ENCODE measurements at regions not wholly inside any gene's neighbourhood (a gene's known extent, or its start where the extent isn't known, plus 50 kb on each side); places are given as distances from the start of the nearest gene placed in this dataset.
"Not testable (repeated sequence)": the region's sequence is repeated elsewhere in the genome, so short reads cannot be mapped to it uniquely, and the experiment has no call there.

DNA sequence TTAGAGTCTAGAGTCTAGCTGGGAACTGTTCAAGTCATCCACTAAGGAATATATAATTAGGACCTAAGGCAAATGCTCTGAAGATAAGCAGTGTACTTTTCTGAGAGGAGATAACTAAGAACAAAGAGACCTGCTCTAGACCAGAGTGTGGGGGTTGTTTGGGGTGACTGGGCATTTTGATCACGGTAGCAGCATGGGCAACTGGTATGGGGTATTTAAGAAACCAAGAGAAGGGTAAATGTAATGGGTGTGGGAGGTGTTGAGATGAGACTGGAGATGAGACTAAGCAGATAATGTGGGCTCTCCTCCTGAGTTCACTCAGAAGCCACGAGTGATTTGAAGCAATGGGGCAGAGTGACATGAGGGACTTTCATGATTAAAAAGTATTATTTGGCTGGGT lies 1082.9 kb downstream of the GATA3 start:
- no peak for DNase-seq (ENCODE audit: low read depth)

DNA sequence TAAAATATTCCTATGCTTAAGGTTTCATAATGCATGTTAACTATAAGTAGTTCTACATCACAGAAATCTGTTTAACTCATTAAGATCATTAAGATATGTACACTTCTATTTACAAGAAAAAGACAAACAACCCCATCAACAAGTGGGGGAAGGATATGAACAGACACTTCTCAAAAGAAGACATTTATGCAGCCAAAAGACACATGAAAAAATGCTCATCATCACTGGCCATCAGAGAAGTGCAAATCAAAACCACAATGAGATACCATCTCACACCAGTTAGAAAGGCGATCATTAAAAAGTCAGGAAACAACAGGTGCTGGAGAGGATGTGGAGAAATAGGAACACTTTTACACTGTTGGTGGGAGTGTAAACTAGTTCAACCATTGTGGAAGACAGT lies 1084.3 kb downstream of the GATA3 start:
- not testable (repeated sequence) for DNase-seq (ENCODE audit: low read depth)

DNA sequence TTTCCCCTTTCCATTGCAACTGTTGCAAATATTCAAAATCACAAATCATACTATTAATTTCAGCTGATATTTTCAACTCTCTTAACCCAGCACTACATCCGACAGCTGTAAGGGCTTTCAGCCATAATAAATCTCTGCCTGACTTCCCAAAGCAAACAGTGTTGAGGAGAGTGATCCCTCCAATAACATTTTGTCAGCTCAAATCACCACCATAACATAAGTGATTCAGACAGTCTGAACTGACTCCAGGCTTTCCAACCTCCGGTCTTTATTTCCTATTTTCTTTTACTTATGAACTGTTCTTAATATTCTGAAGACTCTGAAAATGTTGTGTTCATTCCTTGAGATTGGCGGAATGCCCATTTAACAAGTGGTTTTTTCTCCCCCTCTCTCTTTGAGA lies 1085.9 kb downstream of the GATA3 start:
- no peak for DNase-seq (ENCODE audit: low read depth)

DNA sequence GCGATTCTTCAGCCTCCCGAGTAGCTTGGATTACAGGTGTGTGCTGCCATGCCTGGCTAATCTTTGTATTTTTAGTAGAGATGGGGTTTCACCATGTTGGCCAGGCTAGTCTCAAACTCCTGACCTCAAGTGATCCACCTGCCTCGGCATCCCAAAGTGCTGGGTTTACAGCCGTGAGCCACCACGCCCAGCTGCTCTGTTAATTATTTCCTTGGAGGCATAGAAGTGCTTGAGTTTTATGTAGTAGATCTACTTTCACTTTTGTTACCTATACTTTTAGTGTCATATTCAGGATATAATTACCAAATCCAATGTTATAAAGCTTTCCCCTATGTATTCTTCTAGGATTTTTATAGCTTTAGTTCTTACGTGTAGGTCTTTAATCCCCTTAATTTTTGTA lies 1093.0 kb downstream of the GATA3 start:
- DNase-seq (ENCODE audit: low read depth) = no peak

DNA sequence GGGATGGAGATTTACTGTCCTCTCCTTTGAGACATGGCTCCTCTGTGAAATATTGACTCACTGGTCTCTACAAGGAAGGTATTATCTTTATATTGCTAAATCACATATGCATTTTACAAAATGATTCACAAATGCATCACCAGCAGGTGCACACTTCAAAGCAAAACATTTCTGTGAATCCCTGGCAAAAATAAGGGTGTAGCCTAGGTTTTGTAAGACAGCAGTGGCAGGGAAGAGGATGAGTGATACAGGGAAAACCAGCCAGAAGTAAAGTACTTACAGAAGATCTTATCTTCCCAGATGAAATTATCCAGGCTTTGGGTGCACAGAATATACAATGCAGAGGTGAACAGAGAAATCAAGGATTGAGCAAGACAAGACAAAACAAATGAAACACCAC lies 1094.6 kb downstream of the GATA3 start:
- DNase-seq (ENCODE audit: low read depth) = no peak

DNA sequence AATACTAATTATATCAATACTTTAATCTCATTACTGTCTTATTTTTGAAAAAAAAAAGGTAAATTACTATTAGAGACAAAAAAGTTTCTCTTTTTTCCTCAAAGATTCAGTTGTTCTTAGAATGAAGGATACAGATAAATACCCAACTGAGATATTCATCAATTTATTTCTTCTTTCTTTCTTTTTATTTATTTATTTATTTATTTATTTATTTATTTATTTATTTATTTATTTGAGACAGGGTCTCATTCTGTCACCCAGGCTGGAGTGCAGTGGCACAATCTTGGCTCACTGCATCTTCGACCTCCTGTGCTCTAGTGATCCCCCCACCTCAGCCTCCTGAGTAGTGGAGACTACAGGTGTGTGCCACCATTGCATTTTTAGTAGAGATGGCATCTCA lies 1098.6 kb downstream of the GATA3 start:
- not testable (repeated sequence) for DNase-seq (ENCODE audit: low read depth)

DNA sequence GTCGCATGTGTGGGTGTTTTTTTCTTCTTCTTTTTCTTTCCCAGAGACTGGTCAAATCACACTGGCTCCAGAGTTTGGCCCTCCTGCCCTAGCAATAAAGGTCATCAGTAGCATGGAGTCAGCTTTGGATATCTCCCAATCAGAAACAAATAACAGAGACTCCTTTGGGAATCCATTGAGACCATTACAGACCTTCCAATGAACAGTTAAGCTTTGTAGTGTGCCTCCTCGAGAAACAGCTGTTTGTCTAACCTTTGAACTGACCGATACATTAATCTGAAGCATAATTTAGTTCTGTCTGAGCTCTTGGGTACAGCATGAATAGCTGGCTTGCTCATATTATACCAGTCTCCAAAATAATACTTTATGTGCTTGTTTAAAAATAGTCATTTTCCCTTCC lies 1103.2 kb downstream of the GATA3 start:
- no peak for DNase-seq (ENCODE audit: low read depth)

DNA sequence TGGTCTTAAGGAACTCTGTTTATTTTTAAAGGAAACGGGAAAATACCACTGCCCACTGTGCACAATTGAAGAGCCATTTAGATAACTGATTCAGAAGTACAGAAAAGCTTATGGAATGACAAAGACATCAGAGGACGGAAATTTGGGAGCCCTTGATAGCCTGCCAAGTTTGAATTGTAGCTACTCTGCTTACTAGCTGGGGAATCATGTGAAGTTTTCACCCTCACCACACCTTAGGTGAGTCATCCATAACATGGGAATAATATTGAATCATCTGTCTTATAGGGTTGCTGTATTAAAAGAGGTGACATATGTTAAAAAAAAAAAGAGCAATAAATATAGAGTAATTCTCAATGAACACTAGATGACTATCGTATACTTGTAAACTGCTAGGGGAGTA lies 1104.2 kb downstream of the GATA3 start:
- no peak for DNase-seq (ENCODE audit: low read depth)

DNA sequence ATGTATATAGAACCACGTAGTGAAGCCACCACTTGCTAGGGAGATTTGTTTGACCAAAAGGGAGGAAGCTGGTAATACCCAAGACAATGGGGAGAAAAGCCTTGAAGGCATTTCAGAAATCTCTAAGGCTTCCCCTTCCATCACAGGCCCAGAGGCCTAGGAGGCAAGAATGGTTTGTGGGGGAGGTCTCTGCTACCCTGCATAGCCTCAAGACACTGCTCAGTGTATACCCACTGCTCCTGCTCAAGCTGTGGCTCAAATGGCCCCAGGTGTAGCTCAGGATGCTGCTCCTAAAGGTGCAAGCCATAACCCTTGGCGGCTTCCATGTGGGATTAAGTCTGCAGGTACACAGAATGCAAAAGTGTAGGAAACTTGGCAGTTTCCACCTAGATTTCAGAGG lies 1105.8 kb downstream of the GATA3 start:
- DNase-seq (ENCODE audit: low read depth) = no peak

DNA sequence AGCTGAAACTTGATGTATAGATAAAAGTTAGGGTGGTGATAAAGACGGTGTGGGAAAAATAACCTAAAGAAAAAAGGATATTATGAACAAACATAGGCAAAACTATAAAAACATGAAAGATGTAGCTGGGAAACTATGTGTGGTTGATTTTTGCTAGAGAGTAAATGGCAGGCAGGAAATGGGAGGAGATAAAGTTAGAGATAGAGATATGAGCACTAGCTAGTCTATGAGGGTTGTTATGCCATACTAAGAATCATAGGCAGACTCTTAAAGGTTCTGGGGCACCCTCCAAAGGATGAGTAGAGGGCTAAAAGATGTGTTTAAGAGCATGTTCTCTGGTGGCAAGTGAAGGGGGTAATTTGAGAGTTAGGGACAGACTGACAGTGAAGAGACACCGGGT lies 1109.2 kb downstream of the GATA3 start:
- no peak for DNase-seq (ENCODE audit: low read depth)

DNA sequence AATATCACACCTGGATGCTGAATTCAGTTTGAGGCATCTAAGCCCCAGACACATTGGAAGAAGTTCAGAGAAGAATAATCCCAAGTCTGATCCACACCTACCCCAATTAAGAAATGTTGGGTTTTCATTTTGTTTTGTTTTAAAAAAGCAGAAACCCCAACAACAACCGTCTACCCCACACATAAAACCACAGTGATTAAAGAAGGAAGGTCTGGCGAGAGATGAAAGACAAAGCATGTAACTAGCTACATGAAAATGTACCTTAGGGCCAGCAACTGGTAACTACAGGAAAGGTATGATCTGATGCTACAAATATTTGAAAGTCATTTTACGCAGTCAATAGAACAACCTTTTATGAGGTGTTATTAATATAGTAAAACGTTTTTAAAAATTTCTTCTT lies 1112.3 kb downstream of the GATA3 start:
- DNase-seq (ENCODE audit: low read depth) = no peak

DNA sequence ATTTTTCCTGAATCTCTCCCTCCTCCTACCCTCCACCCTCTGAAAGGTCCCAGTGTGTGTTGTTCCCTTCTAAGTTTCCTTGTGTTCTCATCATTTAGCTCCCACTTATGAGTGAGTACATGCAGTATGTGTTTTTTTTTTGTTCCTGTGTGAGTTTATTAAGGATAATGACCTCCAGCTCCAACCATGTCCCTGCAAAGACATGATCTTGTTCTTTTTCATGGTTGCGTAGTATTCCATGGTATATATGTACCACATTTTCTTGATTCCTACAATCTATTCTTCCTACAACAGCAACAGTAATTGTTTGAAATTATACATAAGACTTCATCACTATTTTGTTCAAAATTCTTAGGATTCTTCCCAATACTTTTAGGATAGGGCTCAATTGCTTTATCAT lies 1117.8 kb downstream of the GATA3 start:
- no peak for DNase-seq (ENCODE audit: low read depth)

DNA sequence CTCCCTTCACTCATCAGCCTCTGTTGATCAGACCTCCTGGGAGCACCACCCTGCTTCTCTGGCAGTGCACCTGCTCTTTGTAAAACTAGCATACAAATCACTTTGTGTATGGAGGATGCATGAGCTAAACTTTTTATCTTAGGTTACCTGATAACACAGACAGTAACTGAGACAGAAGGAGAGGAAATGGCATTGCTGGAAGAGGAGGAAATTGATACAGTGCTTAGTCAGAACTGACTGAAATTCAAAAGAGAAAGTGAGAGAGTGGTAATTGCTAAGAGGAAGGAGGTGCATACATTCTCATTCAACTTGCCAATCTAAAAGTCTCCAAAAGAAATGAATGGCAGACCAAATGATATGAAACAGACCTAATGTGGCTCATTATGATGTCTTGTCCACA lies 1120.7 kb downstream of the GATA3 start:
- no peak for DNase-seq (ENCODE audit: low read depth)

DNA sequence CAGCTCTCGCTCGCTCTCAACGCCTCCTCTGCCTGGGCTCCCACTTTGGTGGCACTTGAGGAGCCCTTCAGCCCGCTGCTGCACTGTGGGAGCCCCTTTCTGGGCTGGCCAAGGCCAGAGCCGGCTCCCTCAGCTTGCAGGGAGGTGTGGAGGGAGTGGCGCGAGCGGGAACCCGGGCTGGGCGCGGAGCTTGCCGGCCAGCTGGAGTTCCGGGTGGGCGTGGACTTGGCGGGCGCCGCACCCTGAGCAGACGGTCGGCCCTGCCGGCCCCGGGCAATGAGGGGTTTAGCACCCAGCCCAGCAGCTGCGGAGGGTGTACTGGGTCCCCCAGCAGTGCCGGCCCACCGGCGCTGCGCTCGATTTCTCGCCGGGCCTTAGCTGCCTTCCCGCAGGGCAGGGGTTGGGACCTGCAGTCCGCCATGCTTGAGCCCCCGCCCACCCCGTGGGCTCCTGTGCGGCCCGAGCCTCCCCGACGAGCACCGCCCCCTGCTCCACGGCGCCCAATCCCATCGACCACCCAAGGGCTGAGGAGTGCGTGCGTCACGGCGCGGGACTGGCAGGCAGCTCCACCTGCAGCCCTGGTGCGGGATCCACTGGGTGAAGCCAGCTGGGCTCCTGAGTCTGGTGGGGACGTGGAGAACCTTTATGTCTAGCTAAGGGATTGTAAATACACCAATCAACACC lies 1128.9 kb downstream of the GATA3 start:
- DNase-seq (ENCODE audit: low read depth) = not testable (repeated sequence)

DNA sequence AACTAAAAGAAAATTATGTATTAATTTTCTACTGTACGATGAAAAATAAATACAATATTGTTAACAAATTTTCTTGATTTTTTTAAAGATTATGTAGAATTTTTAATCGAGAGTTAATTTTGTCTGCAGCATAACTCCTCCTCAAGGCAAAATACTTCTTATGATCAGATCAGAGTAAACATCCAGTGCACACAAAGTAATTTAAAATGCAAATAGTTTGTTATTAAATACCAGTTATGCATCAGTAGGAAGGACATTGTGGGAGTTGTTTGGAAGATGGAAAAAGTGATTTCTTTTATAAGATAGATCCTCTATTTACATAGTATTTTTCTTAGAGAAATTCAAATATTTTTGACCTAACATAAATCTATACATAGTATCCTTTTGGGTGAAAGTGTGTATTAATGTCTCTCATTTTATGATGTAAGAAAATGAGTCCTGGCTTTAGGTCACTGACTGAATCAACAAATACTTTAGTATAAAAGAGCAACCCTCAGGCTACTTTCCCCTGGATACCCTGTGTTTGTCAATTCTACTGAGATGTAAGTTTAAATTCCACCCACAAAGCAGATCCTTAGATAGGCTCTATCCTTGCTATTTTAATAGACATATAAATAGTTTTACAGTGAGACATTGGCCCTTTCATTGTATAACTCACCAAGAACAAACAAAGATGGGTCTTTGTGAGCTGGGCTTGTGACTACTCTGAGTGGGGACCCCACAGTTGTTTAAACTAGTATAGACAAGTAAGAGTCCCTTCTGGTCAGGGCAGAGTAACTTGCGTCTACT lies 1133.7 kb downstream of the GATA3 start:
- no peak for DNase-seq (ENCODE audit: low read depth)

DNA sequence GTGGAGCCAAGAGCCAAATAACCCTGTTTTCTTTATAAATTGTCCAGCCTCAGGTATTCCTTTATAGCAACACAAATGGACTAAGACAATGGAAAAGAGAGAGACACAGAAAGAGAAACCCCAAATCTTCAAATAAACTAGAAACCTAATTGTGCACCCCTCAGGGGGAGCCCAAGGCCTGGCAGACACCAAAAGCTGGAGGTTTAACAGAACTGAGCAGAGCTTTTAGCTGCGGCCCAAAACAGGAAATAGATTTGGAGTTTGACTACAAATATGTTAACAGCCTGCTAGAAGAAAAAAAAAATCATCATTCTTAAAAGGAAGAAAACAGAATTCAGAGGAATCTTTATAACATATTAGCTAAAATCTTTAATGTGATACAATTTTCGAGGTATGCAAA lies 1135.0 kb downstream of the GATA3 start:
- no peak for DNase-seq (ENCODE audit: low read depth)

DNA sequence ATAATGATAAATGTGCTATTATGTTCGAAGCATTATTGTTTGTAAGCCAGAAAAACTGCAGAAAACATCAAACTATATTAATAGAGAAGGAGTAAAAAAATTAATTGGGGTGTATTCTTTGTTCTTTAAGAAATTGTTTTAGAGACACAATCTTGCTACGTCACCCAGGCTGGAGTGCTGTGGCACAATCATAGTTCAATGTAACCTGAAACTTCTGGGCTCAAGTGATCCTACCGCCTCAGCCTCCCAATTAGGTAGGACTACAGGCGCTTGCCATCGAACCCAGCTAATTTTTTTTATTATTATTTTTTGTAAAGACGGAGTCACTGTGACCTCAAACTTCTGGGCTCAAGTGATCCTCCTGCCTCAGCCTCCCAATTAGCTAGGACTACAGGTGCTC lies 1138.6 kb downstream of the GATA3 start:
- no peak for DNase-seq (ENCODE audit: low read depth)

DNA sequence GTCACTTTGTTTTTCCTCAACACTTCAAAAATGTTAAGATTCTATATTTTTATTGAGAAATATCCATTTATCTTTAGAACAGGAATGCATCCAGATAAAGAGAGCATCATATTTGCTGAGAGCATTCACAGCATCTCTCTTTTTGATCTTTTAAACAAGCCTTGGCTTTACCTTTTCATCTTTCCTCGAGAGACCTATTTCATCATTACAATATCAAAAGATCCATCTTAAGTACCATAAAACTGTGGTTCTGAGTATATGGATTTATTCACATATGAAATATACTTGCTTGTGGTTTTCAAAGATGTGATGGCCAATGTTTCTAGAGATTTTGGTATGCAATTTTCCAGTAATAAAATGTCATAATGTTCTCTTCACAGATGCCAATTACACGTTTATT lies 1140.9 kb downstream of the GATA3 start:
- DNase-seq (ENCODE audit: low read depth) = no peak

DNA sequence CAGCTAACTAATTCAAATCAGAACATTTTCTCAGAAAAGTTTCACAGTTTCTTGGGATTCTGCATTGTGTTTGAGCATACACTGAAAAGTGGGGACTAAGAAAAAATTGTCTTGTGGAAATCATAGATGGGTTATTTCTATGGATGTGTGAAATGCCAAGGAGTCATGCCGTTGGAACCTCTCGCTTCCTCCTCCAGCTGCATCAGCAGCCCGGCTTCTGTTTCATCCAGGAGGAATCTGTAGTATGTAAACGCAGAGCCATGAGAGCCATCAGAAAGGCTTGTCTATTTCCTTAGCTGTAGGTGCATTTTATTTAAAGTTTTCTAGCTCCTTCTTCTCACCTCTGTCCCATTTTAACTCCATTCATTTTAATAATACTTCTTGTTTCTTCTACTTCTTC lies 1144.1 kb downstream of the GATA3 start:
- DNase-seq (ENCODE audit: low read depth) = no peak

DNA sequence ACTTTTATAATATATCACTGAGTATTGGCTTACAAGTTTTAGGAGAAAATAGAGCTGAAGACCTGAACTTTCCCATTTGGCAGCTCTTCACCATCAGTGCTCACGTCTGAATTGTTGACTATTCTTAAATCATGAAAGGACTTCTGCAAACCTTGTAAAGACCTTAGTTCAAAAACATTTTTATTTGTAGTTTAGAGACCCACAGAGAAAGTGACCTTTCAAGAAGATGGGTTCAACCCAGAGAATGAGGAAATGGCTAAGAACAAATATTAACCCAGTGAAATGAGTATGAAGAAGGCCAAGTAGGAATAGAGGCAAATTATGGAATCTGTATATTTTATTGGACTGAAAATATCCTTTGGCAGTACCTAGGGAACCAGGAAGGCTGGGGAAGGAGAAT lies 1151.1 kb downstream of the GATA3 start:
- DNase-seq (ENCODE audit: low read depth) = no peak

DNA sequence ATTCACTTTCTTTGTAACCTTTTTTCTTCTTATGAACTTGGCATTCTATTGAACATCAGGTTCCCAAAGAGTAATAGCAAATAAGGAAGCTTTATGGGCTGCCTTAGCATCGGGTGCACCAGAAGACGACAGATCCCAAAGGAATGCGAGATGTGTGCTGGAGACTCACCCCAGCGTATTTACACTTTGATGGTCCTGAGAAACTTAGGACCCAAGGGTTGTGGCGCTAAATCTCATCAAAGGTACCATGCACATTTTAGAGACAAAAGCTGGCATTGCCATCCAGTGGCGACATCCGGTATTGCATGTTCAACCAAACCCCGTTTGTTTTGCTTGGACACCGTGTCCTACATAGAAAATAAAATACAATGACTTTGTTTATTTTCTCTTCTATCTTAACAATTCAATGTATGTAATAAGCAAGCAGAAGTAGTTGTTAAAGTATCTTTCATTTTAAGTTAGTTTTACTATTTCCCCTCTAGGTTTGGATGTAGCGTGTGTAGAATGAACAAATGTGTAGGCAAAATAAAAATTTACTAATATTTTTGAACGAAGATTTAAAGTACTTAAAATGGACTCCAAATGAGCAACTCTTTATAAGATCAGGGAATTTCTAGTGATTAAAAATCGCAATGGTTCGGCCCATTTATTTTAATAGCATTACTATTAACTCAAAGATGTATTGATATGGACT lies 1154.8 kb downstream of the GATA3 start:
- DNase-seq (ENCODE audit: low read depth) = peak; percentile 71

DNA sequence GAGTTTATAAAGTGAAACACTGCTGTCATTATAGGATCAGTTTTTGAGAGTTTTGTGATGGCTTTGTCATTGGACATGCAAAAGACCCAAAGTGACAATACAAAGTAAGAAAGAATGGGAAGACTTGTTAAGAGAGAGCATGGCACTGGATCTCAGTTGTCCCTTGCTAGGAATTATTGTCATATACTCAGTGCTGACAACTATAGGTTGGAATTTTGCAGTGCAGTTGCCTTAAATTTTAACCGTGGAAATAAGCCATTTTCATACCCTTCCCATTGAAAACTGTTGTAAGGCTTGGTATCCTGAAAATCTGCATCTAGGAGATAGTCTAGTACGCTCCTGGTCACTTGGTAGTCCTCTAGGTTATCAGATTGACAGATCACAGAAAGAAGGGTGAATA lies 1156.7 kb downstream of the GATA3 start:
- no peak for DNase-seq (ENCODE audit: low read depth)

DNA sequence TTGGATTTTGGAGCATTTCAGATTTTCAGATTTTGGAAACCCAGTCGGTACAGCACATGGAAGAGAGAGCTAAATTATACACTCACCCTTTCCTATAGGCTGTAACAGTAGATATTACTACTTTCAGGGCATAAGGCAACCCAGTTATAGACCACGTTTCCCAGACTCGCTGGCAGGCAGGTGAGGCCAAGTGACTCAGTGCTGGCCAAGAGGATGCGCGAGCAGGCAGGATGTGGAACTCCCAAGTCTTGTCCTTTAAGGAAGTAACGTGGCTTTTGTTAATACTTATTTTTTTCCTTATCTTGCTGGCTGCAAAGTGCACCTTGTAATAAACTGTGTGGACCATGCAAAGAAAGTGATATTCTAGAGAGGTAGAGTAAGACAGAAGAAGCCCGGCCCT lies 1160.1 kb downstream of the GATA3 start:
- no peak for DNase-seq (ENCODE audit: low read depth)

Data from stimulated activated CD8-positive, alpha-beta memory T cell treated with anti-CD3 and anti-CD28 coated beads, Interleukin-7, amount 100 ng/mL, for 24 hours (primary cell).